H1 (cell line): ENCODE measurements at regions not wholly inside any gene's neighbourhood (a gene's known extent, or its start where the extent isn't known, plus 50 kb on each side); places are given as distances from the start of the nearest gene placed in this dataset.

Experiments
- CTCF ChIA-PET: fragments of 300-600 bp; sonication (Branson Sonifier 250); formaldehyde crosslinking; loops from one replicate; lab custom pipeline; 2021; ENCODE audit not compliant: partially characterized antibody; lab: Charles Lee
- POLR2A ChIA-PET: fragments of 300-600 bp; sonication (Branson Sonifier 250); formaldehyde crosslinking; loops from one replicate; lab custom pipeline; 2021; ENCODE audit warnings: inconsistent platforms; ENCODE audit not compliant: partially characterized antibody; lab: Charles Lee
- DNase-seq, 2 experiments: peaks; one replicate each; pipeline versions ENCODE4 v3.0.0 to v3.0.0-alpha.2; 2010 to 2022; ENCODE audit warnings: low spot score in 2 of 2, low read depth in 1 of 2, mixed read lengths in 1 of 2
- FAIRE-seq: peaks from 2 replicates; lab custom pipeline; 2011; peaks lifted over from hg19 to GRCh38; lab: Jason Lieb, UNC
- H2AFZ ChIP-seq: 2 replicates; pipeline ENCODE4 v1.8.1; 2012; ENCODE audit warnings: low read length, inconsistent platforms
- H2AK5ac ChIP-seq: 2 replicates; pipeline ENCODE4 v1.6.1; 2013; ENCODE audit warnings: low read depth, low read length
- H2BK120ac ChIP-seq: replicated peaks from 2 replicates; pipeline ENCODE3; 2013; ENCODE audit warnings: low read depth, low read length, inconsistent platforms
- H2BK12ac ChIP-seq: 2 replicates; pipeline ENCODE4 v1.6.1; 2013; ENCODE audit warnings: low read depth, low read length
- H2BK15ac ChIP-seq: 2 replicates; pipeline ENCODE4 v1.6.1; 2013; ENCODE audit warnings: low read length
- H2BK20ac ChIP-seq: 2 replicates; pipeline ENCODE4 v1.6.1; 2013; ENCODE audit warnings: low read length
- H2BK5ac ChIP-seq: 2 replicates; pipeline ENCODE4 v1.6.1; 2013; ENCODE audit warnings: low read depth, low read length
- H3K14ac ChIP-seq: 2 replicates; pipeline ENCODE4 v1.6.1; 2013; ENCODE audit warnings: inconsistent platforms; ENCODE audit not compliant: insufficient read length
- H3K18ac ChIP-seq: 2 replicates; pipeline ENCODE4 v1.6.1; 2013; ENCODE audit warnings: low read length; ENCODE audit errors: extremely low read depth
- H3K23ac ChIP-seq: 2 replicates; pipeline ENCODE4 v1.6.1; 2013; ENCODE audit warnings: inconsistent platforms; ENCODE audit not compliant: insufficient read length
- H3K23me2 ChIP-seq: 2 replicates; pipeline ENCODE4 v1.6.1; 2013; ENCODE audit warnings: low read depth, low read length
- H3K27ac ChIP-seq: 2 replicates; pipeline ENCODE4 v1.6.1; 2011; ENCODE audit warnings: low read depth, low read length, inconsistent platforms
- H3K27me3 ChIP-seq, 4 experiments: replicated peaks in 1 of 4; 1 replicate in 1 of 4; 2 replicates in 3 of 4; pipeline versions ENCODE4 v1.6.1 to v1.8.1; 2011 to 2013; ENCODE audit warnings: low read length in 3 of 4, mild to moderate bottlenecking in 3 of 4, inconsistent platforms in 2 of 4, mixed read lengths in 2 of 4, moderate library complexity in 1 of 4; ENCODE audit not compliant: control insufficient read depth in 3 of 4, insufficient read depth in 3 of 4; ENCODE audit errors: extremely low read depth in 1 of 4
- H3K36me3 ChIP-seq, 4 experiments: 2 replicates each; pipeline versions ENCODE4 v1.6.1 to v1.8.1; 2011 to 2013; ENCODE audit warnings: mild to moderate bottlenecking in 4 of 4, low read length in 3 of 4, moderate library complexity in 2 of 4, control low read depth in 1 of 4, inconsistent platforms in 1 of 4; ENCODE audit not compliant: insufficient read depth in 4 of 4, control insufficient read depth in 2 of 4
- H3K4ac ChIP-seq: replicated peaks from 2 replicates; pipeline ENCODE3; 2013; ENCODE audit warnings: low read length, low read depth, mixed read lengths, inconsistent platforms; ENCODE audit not compliant: insufficient read length
- H3K4me1 ChIP-seq, 4 experiments: replicated peaks in 1 of 4; 1 replicate in 1 of 4; 2 replicates in 3 of 4; pipeline versions ENCODE4 v1.6.1 to v1.8.1; 2011 to 2013; ENCODE audit warnings: low read length in 3 of 4, inconsistent platforms in 2 of 4, mixed read lengths in 1 of 4; ENCODE audit not compliant: insufficient read depth in 4 of 4, control insufficient read depth in 3 of 4
- H3K4me2 ChIP-seq, 2 experiments: 2 replicates each; pipeline versions ENCODE4 v1.6.1 to v1.8.1; 2011 to 2013; ENCODE audit warnings: low read depth in 2 of 2, low read length in 2 of 2, control low read depth in 1 of 2, inconsistent platforms in 1 of 2, mild to moderate bottlenecking in 1 of 2; ENCODE audit not compliant: insufficient read depth in 1 of 2
- H3K4me3 ChIP-seq, 4 experiments: fragments of 200-600, 300-600 bp in 1 of 4; sonication (generic), shearing (Covaris generic), sonication (Bioruptor Twin) in 1 of 4; 2 replicates each; pipeline versions ENCODE4 v1.5.1 to v1.8.1; 2011 to 2016; ENCODE audit warnings: low read length in 4 of 4, low read depth in 3 of 4, control low read depth in 2 of 4, inconsistent platforms in 2 of 4, mild to moderate bottlenecking in 2 of 4, mixed read lengths in 1 of 4, moderate library complexity in 1 of 4; ENCODE audit not compliant: insufficient read depth in 2 of 4; ENCODE audit errors: extremely low read depth in 1 of 4
- H3K56ac ChIP-seq: replicated peaks from 2 replicates; pipeline ENCODE3; 2013; ENCODE audit warnings: low read depth, mild to moderate bottlenecking, mixed read lengths, low read length, inconsistent platforms; ENCODE audit not compliant: insufficient read length
- H3K79me1 ChIP-seq: 2 replicates; pipeline ENCODE4 v1.6.1; 2013; ENCODE audit warnings: low read depth, low read length, control low read depth
- H3K79me2 ChIP-seq, 2 experiments: 2 replicates each; pipeline versions ENCODE4 v1.6.1 to v1.8.1; 2012 to 2013; ENCODE audit warnings: low read length in 2 of 2, mild to moderate bottlenecking in 2 of 2, inconsistent platforms in 1 of 2; ENCODE audit not compliant: insufficient read depth in 2 of 2, control insufficient read depth in 1 of 2
- H3K9ac ChIP-seq, 4 experiments: replicated peaks in 1 of 4; 1 replicate in 1 of 4; 2 replicates in 3 of 4; pipeline versions ENCODE4 v1.6.1 to v1.8.1; 2011 to 2013; ENCODE audit warnings: low read depth in 3 of 4, low read length in 3 of 4, control low read depth in 2 of 4, mild to moderate bottlenecking in 2 of 4, moderate library complexity in 2 of 4, inconsistent platforms in 1 of 4; ENCODE audit errors: extremely low read depth in 1 of 4
- H3K9me3 ChIP-seq, 2 experiments: 2 replicates each; pipeline versions ENCODE4 v1.6.1 to v1.8.1; 2012 to 2013; ENCODE audit warnings: mild to moderate bottlenecking in 2 of 2, moderate library complexity in 2 of 2, control low read depth in 1 of 2, inconsistent platforms in 1 of 2, low read depth in 1 of 2, low read length in 1 of 2, mixed read lengths in 1 of 2; ENCODE audit not compliant: insufficient read depth in 2 of 2
- H4K20me1 ChIP-seq, 2 experiments: replicated peaks in 1 of 2; 2 replicates each; pipeline versions ENCODE3 to v1.8.1; 2011 to 2013; ENCODE audit warnings: inconsistent platforms in 2 of 2, low read length in 2 of 2, mild to moderate bottlenecking in 1 of 2; ENCODE audit not compliant: insufficient read depth in 2 of 2, control insufficient read depth in 1 of 2
- H4K5ac ChIP-seq: 2 replicates; pipeline ENCODE4 v1.6.1; 2013; ENCODE audit warnings: low read length, low read depth, mixed read lengths, inconsistent platforms; ENCODE audit not compliant: insufficient read length
- H4K8ac ChIP-seq: 2 replicates; pipeline ENCODE4 v1.8.0; 2013; ENCODE audit warnings: mild to moderate bottlenecking, moderate library complexity, low read length, inconsistent platforms; ENCODE audit not compliant: insufficient read depth; ENCODE audit errors: extremely low read depth
- H4K91ac ChIP-seq: replicated peaks from 2 replicates; pipeline ENCODE3; 2013; ENCODE audit warnings: low read length, mixed read lengths, inconsistent platforms; ENCODE audit not compliant: insufficient read length
- BRCA1 ChIP-seq: IDR thresholded peaks from 2 replicates; pipeline ENCODE4 v1.6.1; 2012; ENCODE audit warnings: low read depth, low read length, improper control_type of control experiment
- CTCF ChIP-seq, 3 experiments: IDR thresholded peaks; 1 replicate in 2 of 3; 2 replicates in 1 of 3; pipeline versions ENCODE4 v1.5.1 to v1.6.1; 2011; ENCODE audit warnings: low read length in 3 of 3, mild to moderate bottlenecking in 3 of 3, inconsistent platforms in 2 of 3, low read depth in 1 of 3, moderate library complexity in 1 of 3; ENCODE audit not compliant: insufficient read depth in 1 of 3; ENCODE audit errors: control extremely low read depth in 1 of 3
- HDAC2 ChIP-seq, 2 experiments: fragments of 300-600 bp in 1 of 2; sonication (generic) in 1 of 2; IDR thresholded peaks; 2 replicates each; pipeline ENCODE4 v1.6.1; 2011 to 2012; ENCODE audit warnings: low read depth in 2 of 2, low read length in 2 of 2, mild to moderate bottlenecking in 2 of 2, moderate library complexity in 2 of 2, borderline replicate concordance in 1 of 2, inconsistent platforms in 1 of 2
- HDAC6 ChIP-seq: IDR thresholded peaks from one replicate; pipeline ENCODE4 v1.7.1; 2012; ENCODE audit warnings: low read depth, mild to moderate bottlenecking, inconsistent platforms, low read length, moderate library complexity
- KDM5A ChIP-seq: fragments of 200-600 bp; IDR thresholded peaks from 2 replicates; pipeline ENCODE4 v1.7.1; 2012; ENCODE audit warnings: mild to moderate bottlenecking, low read length, inconsistent platforms, mixed read lengths
- POU5F1 ChIP-seq: IDR thresholded peaks from 2 replicates; pipeline ENCODE4 v1.6.1; 2011; ENCODE audit warnings: low read depth, mild to moderate bottlenecking, low read length, moderate library complexity
- RAD21 ChIP-seq, 2 experiments: IDR thresholded peaks in 1 of 2; conservative IDR thresholded peaks in 1 of 2; 2 replicates each; pipeline ENCODE4 v1.6.1; 2011; ENCODE audit warnings: low read depth in 2 of 2, low read length in 2 of 2, improper control_type of control experiment in 1 of 2, inconsistent platforms in 1 of 2, mild to moderate bottlenecking in 1 of 2, moderate library complexity in 1 of 2
- RXRA ChIP-seq: IDR thresholded peaks from 2 replicates; pipeline ENCODE4 v1.6.1; 2011; ENCODE audit warnings: low read depth, mild to moderate bottlenecking, low read length, moderate library complexity; ENCODE audit not compliant: insufficient read depth
- SIRT6 ChIP-seq: IDR thresholded peaks from one replicate; pipeline ENCODE4 v1.7.1; 2012; ENCODE audit warnings: low read length, inconsistent platforms
- SIX5 ChIP-seq: IDR thresholded peaks from 2 replicates; pipeline ENCODE4 v1.6.1; 2011; ENCODE audit warnings: mild to moderate bottlenecking, low read depth, low read length
- SUZ12 ChIP-seq: fragments of 200-600 bp; sonication (generic); IDR thresholded peaks from 2 replicates; pipeline ENCODE4 v1.6.1; 2012; ENCODE audit warnings: mild to moderate bottlenecking, inconsistent platforms, low read length, moderate library complexity, mixed read lengths
- YY1 ChIP-seq: IDR thresholded peaks from 2 replicates; pipeline ENCODE4 v1.6.1; 2011; ENCODE audit warnings: low read depth, mild to moderate bottlenecking, low read length
- WGBS, 2 experiments: shearing (Covaris generic) in 1 of 2; methylation state at CpG; one replicate each; pipeline versions ENCODE4 v1.1.6 to v1.1.7; 2013 to 2015; ENCODE audit warnings: low lambda C conversion rate in 2 of 2, mixed read lengths in 2 of 2, inconsistent platforms in 1 of 2, low coverage in 1 of 2, missing lambda C conversion rate in 1 of 2; ENCODE audit not compliant: insufficient replicate concordance in 2 of 2, insufficient coverage in 1 of 2, insufficient read length in 1 of 2; ENCODE audit errors: extremely low coverage in 1 of 2, missing lambda C conversion rate in 1 of 2; 5-methylcytosine and 5-hydroxymethylcytosine counted together

- no peak overlapping the region for H2BK12ac ChIP-seq
- H3K36me3 ChIP-seq = no peaks in the 10 kb centered on the region
- no peak overlapping the region for H4K91ac ChIP-seq
- H3K4me3 ChIP-seq = no peak overlapping the region
- no peak overlapping the region for H2BK120ac ChIP-seq
- no peaks in the 10 kb centered on the region for H3K9me3 ChIP-seq
- no peak overlapping the region for H3K4ac ChIP-seq
- H3K23me2 ChIP-seq = no peaks in the 10 kb centered on the region
- DNase-seq = no peak
- H3K9ac ChIP-seq = no peak overlapping the region
- H3K4me2 ChIP-seq = no peak overlapping the region
- 86% methylated on average over 1 of the region's 1 CpG; no CpG with 5 or more reads in 1 of the 2 experiments for WGBS, 2 experiments
- no peak overlapping the region for H3K27ac ChIP-seq
- no peak overlapping the region for H2BK5ac ChIP-seq
- H4K5ac ChIP-seq = no peak overlapping the region
- no peaks in the 10 kb centered on the region for H3K79me2 ChIP-seq
- H2AFZ ChIP-seq = no peak overlapping the region
- no peaks in the 10 kb centered on the region for H3K4me1 ChIP-seq
- H2AK5ac ChIP-seq = no peak overlapping the region
- H3K23ac ChIP-seq = no peak overlapping the region
- no peak overlapping the region for H2BK20ac ChIP-seq
- H4K20me1 ChIP-seq = no peaks in the 10 kb centered on the region
- ChIA-PET POLR2A (no interaction called here), CTCF (no interaction called here)
- H2BK15ac ChIP-seq = no peak overlapping the region
- H3K56ac ChIP-seq = no peak overlapping the region
- no peak overlapping the region for H3K14ac ChIP-seq
- no peaks in the 10 kb centered on the region for H3K79me1 ChIP-seq
- FAIRE-seq = no peak
- TF ChIP-seq SIX5 (no peak), BRCA1 (no peak), YY1 (no peak), SIRT6 (no peak), RAD21 (IDR thresholded peaks at IDR 0.05 in 1 of 2, conservative IDR thresholded peaks at IDR 0.05 in 1 of 2; ENCODE audit: low read depth in 2 of 2, low read length in 2 of 2) (no peak), HDAC6 (no peak), SUZ12 (no peak), KDM5A (no peak), RXRA (no peak), CTCF (IDR thresholded peaks at IDR 0.05; ENCODE audit: control extremely low read depth in 1 of 3, insufficient read depth in 1 of 3, low read depth in 1 of 3, low read length in 3 of 3) (no peak), POU5F1 (no peak), HDAC2 (IDR thresholded peaks at IDR 0.05; ENCODE audit: borderline replicate concordance in 1 of 2, low read depth in 2 of 2, low read length in 2 of 2) (no peak)
- no peaks in the 10 kb centered on the region for H3K27me3 ChIP-seq
- no peak overlapping the region for H3K18ac ChIP-seq
- no peak overlapping the region for H4K8ac ChIP-seq
These were observed 1649.9 kb upstream of the IGFBP7 start for GRCh38 chr4:58760100-58760499.
